ENCODE measurements at regions not wholly inside any gene's neighbourhood (a gene's known extent, or its start where the extent isn't known, plus 50 kb on each side); places are given as distances from the start of the nearest gene placed in this dataset.

GRCh38 chr19:28876609-28877123 is 336.3 kb downstream of the UQCRFS1 start:
- H3K27me3 ChIP-seq (ENCODE audit: insufficient read depth, low read length): no peaks in the 10 kb centered on the region
- no peaks in the 10 kb centered on the region for H3K9me3 ChIP-seq (ENCODE audit: low read depth, low read length)
- H3K4me3 ChIP-seq (ENCODE audit: low read length): no peak overlapping the region
- H3K4me1 ChIP-seq (ENCODE audit: insufficient read depth, low read length): no peaks in the 10 kb centered on the region

- Histone ChIP-seq H3K9me3 (ENCODE audit: low read depth, low read length) (no peaks in the 10 kb centered on the region), H3K27me3 (ENCODE audit: insufficient read depth, low read length) (no peaks in the 10 kb centered on the region), H3K4me1 (ENCODE audit: insufficient read depth, low read length) (no peaks in the 10 kb centered on the region), H3K4me3 (ENCODE audit: low read length) (no peak overlapping the region)
Observed at GRCh38 chr19:28874742-28875141, 338.2 kb downstream of the UQCRFS1 start.

DNA sequence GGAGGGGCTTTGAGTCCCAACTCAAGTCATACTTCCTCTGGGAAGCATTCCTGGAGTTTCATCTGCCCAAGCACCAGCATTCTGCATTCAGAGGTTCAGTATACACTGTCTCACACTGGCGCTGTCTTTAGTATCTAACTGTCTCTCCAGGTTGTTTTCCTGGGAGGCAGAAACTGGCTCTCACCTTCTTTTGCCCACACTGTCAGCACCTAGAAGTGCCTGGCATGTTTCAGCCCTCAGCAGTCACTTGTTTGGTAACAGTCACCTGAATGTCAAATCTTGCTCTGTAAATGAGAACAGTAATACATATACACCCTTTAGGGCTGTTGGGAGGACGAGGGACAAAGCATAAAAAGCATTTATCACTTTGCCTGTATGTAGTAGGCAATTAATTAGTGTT is 339.6 kb downstream of the UQCRFS1 start:
- no peaks in the 10 kb centered on the region for H3K9me3 ChIP-seq (ENCODE audit: low read depth, low read length)
- no peaks in the 10 kb centered on the region for H3K27me3 ChIP-seq (ENCODE audit: insufficient read depth, low read length)
- no peaks in the 10 kb centered on the region for H3K4me1 ChIP-seq (ENCODE audit: insufficient read depth, low read length)
- no peak overlapping the region for H3K4me3 ChIP-seq (ENCODE audit: low read length)

DNA sequence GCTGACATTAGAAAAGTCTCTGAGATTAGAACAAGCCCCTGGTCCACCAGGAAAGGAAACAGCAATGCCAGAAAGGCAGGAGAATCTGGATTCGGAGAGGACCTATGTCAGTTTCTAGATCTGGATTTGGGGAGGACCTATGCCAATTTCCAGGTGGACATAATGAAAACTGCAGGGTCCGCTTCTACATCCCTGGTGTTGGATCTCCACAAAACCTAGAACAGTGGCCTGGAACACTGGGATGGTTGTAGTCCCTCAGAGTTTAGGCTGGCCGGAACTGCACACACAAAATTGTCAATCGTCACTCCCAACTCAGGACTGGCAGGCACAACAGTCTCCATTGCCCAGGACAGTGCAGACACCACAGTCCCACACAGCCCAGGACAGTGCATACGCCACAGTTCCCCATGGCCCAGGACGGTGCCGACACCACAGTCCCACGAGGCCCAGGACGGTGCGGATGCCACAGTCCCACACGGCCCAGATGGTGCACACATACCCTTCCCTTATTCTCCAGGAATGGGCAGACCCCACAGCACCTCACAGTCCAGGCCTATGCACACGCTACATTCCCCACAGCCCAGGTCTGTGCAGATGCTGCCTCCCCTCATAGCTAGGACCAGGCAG is 341.7 kb downstream of the UQCRFS1 start:
- H3K27me3 ChIP-seq (ENCODE audit: insufficient read depth, low read length): no peaks in the 10 kb centered on the region

GRCh38 chr19:28869459-28869858 is 343.5 kb downstream of the UQCRFS1 start:
- Histone ChIP-seq H3K4me3 (ENCODE audit: low read length) (no peak overlapping the region), H3K9me3 (ENCODE audit: low read depth, low read length) (no peaks in the 10 kb centered on the region), H3K4me1 (ENCODE audit: insufficient read depth, low read length) (no peaks in the 10 kb centered on the region), H3K27me3 (ENCODE audit: insufficient read depth, low read length) (no peaks in the 10 kb centered on the region)

More for the DNA sequence above, 341.7 kb downstream of the UQCRFS1 start:
- Histone ChIP-seq H3K4me3 (ENCODE audit: low read length) (no peak overlapping the region), H3K9me3 (ENCODE audit: low read depth, low read length) (no peaks in the 10 kb centered on the region), H3K4me1 (ENCODE audit: insufficient read depth, low read length) (no peaks in the 10 kb centered on the region)

GRCh38 chr19:28868836-28869235 is 344.1 kb downstream of the UQCRFS1 start:
- no peaks in the 10 kb centered on the region for H3K27me3 ChIP-seq (ENCODE audit: insufficient read depth, low read length)
- H3K4me3 ChIP-seq (ENCODE audit: low read length): no peak overlapping the region
- H3K9me3 ChIP-seq (ENCODE audit: low read depth, low read length): no peaks in the 10 kb centered on the region
- no peaks in the 10 kb centered on the region for H3K4me1 ChIP-seq (ENCODE audit: insufficient read depth, low read length)

- H3K27me3 ChIP-seq (ENCODE audit: insufficient read depth, low read length): no peaks in the 10 kb centered on the region
- no peaks in the 10 kb centered on the region for H3K9me3 ChIP-seq (ENCODE audit: low read depth, low read length)
Observed at GRCh38 chr19:28867978-28868377, 345.0 kb downstream of the UQCRFS1 start.

DNA sequence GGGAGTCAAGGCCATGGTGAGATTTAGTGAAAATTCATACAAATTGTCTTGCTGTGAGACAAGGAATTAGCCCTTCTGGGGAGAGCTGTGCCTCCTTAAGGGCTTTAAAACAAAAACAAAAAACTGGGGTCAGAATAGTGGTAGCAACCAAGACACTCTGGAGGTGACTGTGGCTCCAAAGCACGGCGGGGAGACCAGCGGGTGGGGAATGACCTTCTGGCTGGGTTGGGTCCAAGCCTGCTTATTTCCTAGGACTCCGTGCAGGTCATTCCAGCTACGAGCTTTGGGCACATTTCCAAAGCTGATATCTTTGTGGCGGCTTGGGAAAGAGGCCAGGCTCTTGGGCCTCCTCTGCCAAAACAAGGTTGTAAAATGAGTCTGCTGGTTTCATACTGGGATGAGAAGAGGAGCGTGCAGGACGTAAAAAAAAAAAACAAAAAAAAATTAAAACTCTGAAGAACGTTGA is 348.3 kb downstream of the UQCRFS1 start:
- Histone ChIP-seq H3K27me3 (ENCODE audit: insufficient read depth, low read length) (no peaks in the 10 kb centered on the region), H3K9me3 (ENCODE audit: low read depth, low read length) (no peaks in the 10 kb centered on the region), H3K4me3 (ENCODE audit: low read length) (no peak overlapping the region), H3K4me1 (ENCODE audit: insufficient read depth, low read length) (no peaks in the 10 kb centered on the region)

More at GRCh38 chr19:28867978-28868377, 345.0 kb downstream of the UQCRFS1 start:
- Histone ChIP-seq H3K4me3 (ENCODE audit: low read length) (no peak overlapping the region), H3K4me1 (ENCODE audit: insufficient read depth, low read length) (no peaks in the 10 kb centered on the region)

DNA sequence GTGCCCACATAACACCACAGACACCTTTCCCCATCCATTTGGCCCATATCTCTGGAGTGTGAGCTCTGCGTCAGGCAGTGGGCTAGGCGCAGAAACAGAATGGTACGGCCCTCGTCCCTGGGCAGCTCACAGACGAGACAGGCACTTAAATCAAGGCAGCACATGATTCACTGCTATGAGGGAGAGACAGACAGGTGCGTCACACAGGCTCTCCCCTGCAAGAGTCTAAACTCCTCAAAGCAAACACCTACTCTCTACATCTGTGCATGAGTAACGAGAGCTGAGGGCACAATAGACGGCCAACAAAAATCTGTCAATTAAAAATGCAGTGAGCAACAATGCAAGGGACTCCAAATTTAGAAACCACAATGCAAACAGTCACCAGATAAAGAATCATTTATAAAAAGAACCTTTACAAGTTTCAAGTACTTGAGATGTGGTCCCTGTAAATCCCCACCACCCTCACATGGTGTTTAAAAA is 348.9 kb downstream of the UQCRFS1 start:
- H3K9me3 ChIP-seq (ENCODE audit: low read depth, low read length): no peaks in the 10 kb centered on the region
- H3K27me3 ChIP-seq (ENCODE audit: insufficient read depth, low read length): no peaks in the 10 kb centered on the region
- no peak overlapping the region for H3K4me3 ChIP-seq (ENCODE audit: low read length)
- H3K4me1 ChIP-seq (ENCODE audit: insufficient read depth, low read length): no peaks in the 10 kb centered on the region

DNA sequence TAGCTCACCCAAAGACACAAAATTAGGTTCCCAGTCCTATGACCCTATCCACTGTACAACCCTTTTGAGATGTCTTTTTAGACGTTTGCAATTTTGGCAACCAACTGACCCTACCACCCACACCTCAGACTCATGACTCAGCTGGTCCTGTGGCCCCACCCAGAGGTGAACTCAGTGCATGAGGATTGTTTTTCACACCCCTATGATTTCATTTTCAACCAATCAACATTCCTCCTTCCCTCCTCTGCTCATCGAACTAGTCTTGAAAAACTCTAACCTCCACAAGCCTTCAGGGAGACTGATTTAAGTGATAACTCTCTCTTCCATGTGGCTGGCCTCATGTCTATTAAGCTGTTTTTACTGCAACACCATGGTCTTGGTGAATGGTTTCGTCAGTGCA is 350.7 kb downstream of the UQCRFS1 start:
- H3K4me3 ChIP-seq (ENCODE audit: low read length): no peak overlapping the region
- H3K27me3 ChIP-seq (ENCODE audit: insufficient read depth, low read length): no peaks in the 10 kb centered on the region
- no peaks in the 10 kb centered on the region for H3K9me3 ChIP-seq (ENCODE audit: low read depth, low read length)
- no peaks in the 10 kb centered on the region for H3K4me1 ChIP-seq (ENCODE audit: insufficient read depth, low read length)

GRCh38 chr19:28859811-28860210 is 353.1 kb downstream of the UQCRFS1 start:
- Histone ChIP-seq H3K27me3 (ENCODE audit: insufficient read depth, low read length) (no peaks in the 10 kb centered on the region), H3K4me3 (ENCODE audit: low read length) (no peak overlapping the region), H3K9me3 (ENCODE audit: low read depth, low read length) (no peaks in the 10 kb centered on the region), H3K4me1 (ENCODE audit: insufficient read depth, low read length) (no peaks in the 10 kb centered on the region)

GRCh38 chr19:28858933-28859332 is 354.0 kb downstream of the UQCRFS1 start:
- H3K4me1 ChIP-seq (ENCODE audit: insufficient read depth, low read length): no peaks in the 10 kb centered on the region
- H3K27me3 ChIP-seq (ENCODE audit: insufficient read depth, low read length): no peaks in the 10 kb centered on the region
- H3K4me3 ChIP-seq (ENCODE audit: low read length): no peak overlapping the region
- no peaks in the 10 kb centered on the region for H3K9me3 ChIP-seq (ENCODE audit: low read depth, low read length)

DNA sequence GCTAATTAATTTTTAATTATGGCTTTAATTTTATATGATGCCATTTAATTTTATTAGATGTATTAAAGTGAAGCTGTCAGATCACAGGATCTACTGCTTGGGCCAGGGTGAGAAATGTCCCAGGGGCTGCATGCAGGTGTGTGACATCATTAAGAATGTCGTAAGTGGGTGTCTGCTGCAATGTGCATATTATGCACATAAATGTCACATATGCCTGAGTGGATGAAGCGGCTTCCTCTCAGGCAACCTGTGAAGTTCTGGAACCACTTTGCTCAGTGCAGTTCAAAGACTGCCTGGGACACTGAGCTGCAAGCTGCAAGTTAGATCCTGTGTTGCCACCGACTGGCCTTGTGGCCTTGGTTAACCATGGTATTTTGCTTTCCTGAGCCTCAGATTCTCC is 355.0 kb downstream of the UQCRFS1 start:
- Histone ChIP-seq H3K4me1 (ENCODE audit: insufficient read depth, low read length) (no peaks in the 10 kb centered on the region), H3K4me3 (ENCODE audit: low read length) (no peak overlapping the region), H3K9me3 (ENCODE audit: low read depth, low read length) (no peaks in the 10 kb centered on the region), H3K27me3 (ENCODE audit: insufficient read depth, low read length) (no peaks in the 10 kb centered on the region)

DNA sequence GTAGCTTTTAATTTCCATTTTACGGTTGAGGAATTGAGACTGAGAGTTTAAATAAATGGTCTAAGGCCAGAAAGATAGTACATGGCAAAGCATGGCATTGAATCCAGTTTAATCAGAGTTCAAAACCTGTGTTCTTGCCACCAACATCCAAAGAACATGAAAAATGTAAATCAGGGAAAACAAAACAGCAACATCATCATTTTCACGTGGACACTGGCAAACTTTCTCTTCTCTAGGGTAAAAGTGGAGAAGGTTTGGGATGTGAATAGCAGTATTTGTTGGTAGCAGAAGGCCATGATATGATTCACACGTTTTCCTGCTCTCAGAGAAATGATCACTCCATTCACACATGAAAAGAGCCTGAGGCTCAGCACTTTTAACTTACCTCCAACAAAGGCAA is 357.7 kb downstream of the UQCRFS1 start:
- Histone ChIP-seq H3K27me3 (ENCODE audit: insufficient read depth, low read length) (no peaks in the 10 kb centered on the region), H3K4me3 (ENCODE audit: low read length) (no peak overlapping the region), H3K4me1 (ENCODE audit: insufficient read depth, low read length) (no peaks in the 10 kb centered on the region), H3K9me3 (ENCODE audit: low read depth, low read length) (no peaks in the 10 kb centered on the region)

DNA sequence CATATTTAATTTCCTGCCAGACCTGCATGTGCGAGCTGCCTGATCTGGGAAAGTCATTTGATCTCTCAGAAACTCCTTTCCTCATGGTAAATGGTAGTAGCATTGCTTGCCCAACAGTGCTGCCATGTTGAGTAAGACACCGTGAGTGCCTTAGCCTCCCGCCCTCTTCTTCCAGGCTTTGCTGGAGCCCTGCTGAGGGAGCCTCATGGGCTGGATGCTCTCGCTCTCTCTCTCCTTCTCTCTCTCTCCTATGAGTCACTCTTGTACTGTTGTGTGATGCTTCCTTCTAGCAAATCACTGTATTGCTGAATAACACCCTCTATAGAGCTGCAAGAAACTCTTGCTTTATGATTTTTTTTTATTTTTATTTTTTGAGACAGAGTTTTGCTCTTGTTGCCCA is 365.5 kb downstream of the UQCRFS1 start:
- H3K4me1 ChIP-seq (ENCODE audit: insufficient read depth, low read length): no peaks in the 10 kb centered on the region
- H3K27me3 ChIP-seq (ENCODE audit: insufficient read depth, low read length): no peaks in the 10 kb centered on the region
- H3K9me3 ChIP-seq (ENCODE audit: low read depth, low read length): no peaks in the 10 kb centered on the region
- H3K4me3 ChIP-seq (ENCODE audit: low read length): no peak overlapping the region

All from mononuclear cell (primary cell).